HG02588 (cell line): ENCODE measurements at regions not wholly inside any gene's neighbourhood (a gene's known extent, or its start where the extent isn't known, plus 50 kb on each side); places are given as distances from the start of the nearest gene placed in this dataset.

Experiments used
- ATAC-seq: cut with Tn5 transposase; IDR thresholded peaks from one replicate; pipeline ENCODE4 v1.9.1; 2021; ENCODE audit warnings: mild to moderate bottlenecking, moderate library complexity; ENCODE audit not compliant: unreplicated experiment

- no peak for ATAC-seq
These were observed 613.3 kb downstream of the TSN start for GRCh38 chr2:122368576-122369243.

- ATAC-seq = no peak
These were observed 623.1 kb downstream of the TSN start for GRCh38 chr2:122378521-122378920.

- ATAC-seq = no peak
These were observed 629.4 kb downstream of the TSN start for GRCh38 chr2:122384768-122385333.

- no peak for ATAC-seq
These were observed 632.8 kb downstream of the TSN start for GRCh38 chr2:122388208-122388607.

- ATAC-seq = no peak
These were observed 634.2 kb downstream of the TSN start for GRCh38 chr2:122389694-122390093.

GRCh38 chr2:122390406-122390805 is 635.0 kb downstream of the TSN start:
- no peak for ATAC-seq

- ATAC-seq = no peak
These were observed 636.3 kb downstream of the TSN start for GRCh38 chr2:122391726-122392125.

- no peak for ATAC-seq
These were observed 640.2 kb downstream of the TSN start for GRCh38 chr2:122395687-122396086.

GRCh38 chr2:122411231-122411630 is 655.8 kb downstream of the TSN start:
- ATAC-seq = no peak

- no peak for ATAC-seq
These were observed 656.9 kb downstream of the TSN start for GRCh38 chr2:122412360-122412759.

- ATAC-seq = no peak
These were observed 659.5 kb downstream of the TSN start for GRCh38 chr2:122414902-122415301.

- ATAC-seq = no peak
These were observed 661.7 kb downstream of the TSN start for GRCh38 chr2:122417114-122417513.

- ATAC-seq = no peak
These were observed 666.3 kb downstream of the TSN start for GRCh38 chr2:122421775-122422174.

GRCh38 chr2:122422384-122422991 is 667.0 kb downstream of the TSN start:
- no peak for ATAC-seq

GRCh38 chr2:122423934-122424333 is 668.5 kb downstream of the TSN start:
- no peak for ATAC-seq

- ATAC-seq = no peak
These were observed 677.8 kb downstream of the TSN start for GRCh38 chr2:122433123-122433754.

- no peak for ATAC-seq
These were observed 689.6 kb downstream of the TSN start for GRCh38 chr2:122445003-122445402.

GRCh38 chr2:122446761-122447160 is 691.3 kb downstream of the TSN start:
- ATAC-seq = no peak

- ATAC-seq = no peak
These were observed 691.8 kb downstream of the TSN start for GRCh38 chr2:122447237-122447636.

GRCh38 chr2:122451040-122451439 is 695.6 kb downstream of the TSN start:
- ATAC-seq = no peak

GRCh38 chr2:122451697-122452096 is 696.2 kb downstream of the TSN start:
- ATAC-seq = no peak

- ATAC-seq = no peak
These were observed 713.7 kb downstream of the TSN start for GRCh38 chr2:122469147-122469546.
